ENCODE measurements at regions not wholly inside any gene's neighbourhood (a gene's known extent, or its start where the extent isn't known, plus 50 kb on each side); places are given as distances from the start of the nearest gene placed in this dataset.

DNA sequence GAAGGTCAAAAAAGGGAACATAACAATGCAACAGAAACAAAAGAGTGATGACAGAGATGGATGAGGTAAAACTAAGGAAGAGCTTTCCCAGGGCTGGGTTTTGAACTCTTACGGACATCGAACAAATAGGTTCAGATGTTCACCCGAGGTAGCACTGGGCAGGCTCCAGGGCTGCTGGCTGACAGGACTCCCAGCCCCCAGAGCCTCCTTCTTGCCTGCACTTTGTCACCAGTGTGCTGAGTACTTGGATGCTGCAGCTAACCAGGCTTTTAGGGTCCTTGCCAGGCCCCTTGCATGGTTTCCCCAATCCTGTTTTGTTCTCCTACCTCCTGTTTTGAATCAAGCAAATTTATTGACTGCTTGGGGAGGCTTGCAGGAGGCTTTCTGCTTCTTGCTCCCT lies 322.9 kb downstream of the DYSF start:
- no peak for ATAC-seq
- no TSS peak for BruUV-seq (replicated peaks)
- H3K27ac ChIP-seq (ENCODE audit: extremely low read length, insufficient read depth, low read length), result no peak overlapping the region
- no peaks in the 10 kb centered on the region for H3K9me3 ChIP-seq (ENCODE audit: low read length)
- DNase-seq (ENCODE audit: low spot score), result no peak
- H3K9ac ChIP-seq (ENCODE audit: insufficient read depth, low read depth, low read length), result no peak overlapping the region
- ChIA-PET CTCF (ENCODE audit: low intra/inter-chr PET ratio, low total read pairs) (no interaction called here), POLR2A (no interaction called here)
- no peaks in the 10 kb centered on the region for H3K4me1 ChIP-seq (ENCODE audit: insufficient read depth, low read length)
- FAIRE-seq, result no peak
- no peaks in the 10 kb centered on the region for H3K79me2 ChIP-seq (ENCODE audit: insufficient read depth, low read length)
- in situ Hi-C loops (cut with HindIII; ENCODE audit: extremely low pct_ligation_motif_present, low pct_unique_long_range_greater_than_20kb) (no loop called here), intact Hi-C loops (cut with micrococcal nuclease; ENCODE audit: unreplicated experiment) (no loop called here)
- no peaks in the 10 kb centered on the region for H4K20me1 ChIP-seq (ENCODE audit: insufficient read depth, low read length)
- H3K4me2 ChIP-seq (ENCODE audit: low read depth, low read length), result no peak overlapping the region
- no peak overlapping the region for H2AFZ ChIP-seq (ENCODE audit: low read length)
- no peak overlapping the region for H3K4me3 ChIP-seq (replicated peaks in 1 of 3; ENCODE audit: insufficient read depth in 1 of 3, low read depth in 2 of 3, low read length in 3 of 3)
- TF ChIP-seq, protein P1, sequence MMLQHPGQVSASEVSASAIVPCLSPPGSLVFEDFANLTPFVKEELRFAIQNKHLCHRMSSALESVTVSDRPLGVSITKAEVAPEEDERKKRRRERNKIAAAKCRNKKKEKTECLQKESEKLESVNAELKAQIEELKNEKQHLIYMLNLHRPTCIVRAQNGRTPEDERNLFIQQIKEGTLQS (CRISPR knock-in tag; IDR thresholded peaks at IDR 0.05), result no peak
- TF ChIP-seq FOXK1 (CRISPR knock-in tag; IDR thresholded peaks at IDR 0.05; ENCODE audit: borderline replicate concordance, low read depth), result no peak
- TF ChIP-seq HHEX (CRISPR knock-in tag; IDR thresholded peaks at IDR 0.05), result no peak
- TF ChIP-seq, protein P2, sequence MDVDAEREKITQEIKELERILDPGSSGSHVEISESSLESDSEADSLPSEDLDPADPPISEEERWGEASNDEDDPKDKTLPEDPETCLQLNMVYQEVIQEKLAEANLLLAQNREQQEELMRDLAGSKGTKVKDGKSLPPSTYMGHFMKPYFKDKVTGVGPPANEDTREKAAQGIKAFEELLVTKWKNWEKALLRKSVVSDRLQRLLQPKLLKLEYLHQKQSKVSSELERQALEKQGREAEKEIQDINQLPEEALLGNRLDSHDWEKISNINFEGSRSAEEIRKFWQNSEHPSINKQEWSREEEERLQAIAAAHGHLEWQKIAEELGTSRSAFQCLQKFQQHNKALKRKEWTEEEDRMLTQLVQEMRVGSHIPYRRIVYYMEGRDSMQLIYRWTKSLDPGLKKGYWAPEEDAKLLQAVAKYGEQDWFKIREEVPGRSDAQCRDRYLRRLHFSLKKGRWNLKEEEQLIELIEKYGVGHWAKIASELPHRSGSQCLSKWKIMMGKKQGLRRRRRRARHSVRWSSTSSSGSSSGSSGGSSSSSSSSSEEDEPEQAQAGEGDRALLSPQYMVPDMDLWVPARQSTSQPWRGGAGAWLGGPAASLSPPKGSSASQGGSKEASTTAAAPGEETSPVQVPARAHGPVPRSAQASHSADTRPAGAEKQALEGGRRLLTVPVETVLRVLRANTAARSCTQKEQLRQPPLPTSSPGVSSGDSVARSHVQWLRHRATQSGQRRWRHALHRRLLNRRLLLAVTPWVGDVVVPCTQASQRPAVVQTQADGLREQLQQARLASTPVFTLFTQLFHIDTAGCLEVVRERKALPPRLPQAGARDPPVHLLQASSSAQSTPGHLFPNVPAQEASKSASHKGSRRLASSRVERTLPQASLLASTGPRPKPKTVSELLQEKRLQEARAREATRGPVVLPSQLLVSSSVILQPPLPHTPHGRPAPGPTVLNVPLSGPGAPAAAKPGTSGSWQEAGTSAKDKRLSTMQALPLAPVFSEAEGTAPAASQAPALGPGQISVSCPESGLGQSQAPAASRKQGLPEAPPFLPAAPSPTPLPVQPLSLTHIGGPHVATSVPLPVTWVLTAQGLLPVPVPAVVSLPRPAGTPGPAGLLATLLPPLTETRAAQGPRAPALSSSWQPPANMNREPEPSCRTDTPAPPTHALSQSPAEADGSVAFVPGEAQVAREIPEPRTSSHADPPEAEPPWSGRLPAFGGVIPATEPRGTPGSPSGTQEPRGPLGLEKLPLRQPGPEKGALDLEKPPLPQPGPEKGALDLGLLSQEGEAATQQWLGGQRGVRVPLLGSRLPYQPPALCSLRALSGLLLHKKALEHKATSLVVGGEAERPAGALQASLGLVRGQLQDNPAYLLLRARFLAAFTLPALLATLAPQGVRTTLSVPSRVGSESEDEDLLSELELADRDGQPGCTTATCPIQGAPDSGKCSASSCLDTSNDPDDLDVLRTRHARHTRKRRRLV (CRISPR knock-in tag; IDR thresholded peaks at IDR 0.05), result no peak
- no peak for TF ChIP-seq HMGXB3 (CRISPR knock-in tag; IDR thresholded peaks at IDR 0.05; ENCODE audit: borderline replicate concordance)
- H3K36me3 ChIP-seq (replicated peaks in 1 of 2; ENCODE audit: control insufficient read depth in 1 of 2, insufficient read depth in 2 of 2, low read length in 2 of 2), result no peaks in the 10 kb centered on the region
- peaks cover 2 to 10% of the 10 kb centered on the region in 2 experiments; a peak in 3 of 5 replicates for H3K27me3 ChIP-seq (ENCODE audit: control insufficient read depth in 1 of 2, insufficient read depth in 2 of 2, low read length in 2 of 2)
- WGBS (ENCODE audit: low lambda C conversion rate), result 60% methylated on average over 3 of the region's 3 CpGs

Data from HepG2 (cell line).